ENCODE measurements at regions not wholly inside any gene's neighbourhood (a gene's known extent, or its start where the extent isn't known, plus 50 kb on each side); places are given as distances from the start of the nearest gene placed in this dataset.

DNA sequence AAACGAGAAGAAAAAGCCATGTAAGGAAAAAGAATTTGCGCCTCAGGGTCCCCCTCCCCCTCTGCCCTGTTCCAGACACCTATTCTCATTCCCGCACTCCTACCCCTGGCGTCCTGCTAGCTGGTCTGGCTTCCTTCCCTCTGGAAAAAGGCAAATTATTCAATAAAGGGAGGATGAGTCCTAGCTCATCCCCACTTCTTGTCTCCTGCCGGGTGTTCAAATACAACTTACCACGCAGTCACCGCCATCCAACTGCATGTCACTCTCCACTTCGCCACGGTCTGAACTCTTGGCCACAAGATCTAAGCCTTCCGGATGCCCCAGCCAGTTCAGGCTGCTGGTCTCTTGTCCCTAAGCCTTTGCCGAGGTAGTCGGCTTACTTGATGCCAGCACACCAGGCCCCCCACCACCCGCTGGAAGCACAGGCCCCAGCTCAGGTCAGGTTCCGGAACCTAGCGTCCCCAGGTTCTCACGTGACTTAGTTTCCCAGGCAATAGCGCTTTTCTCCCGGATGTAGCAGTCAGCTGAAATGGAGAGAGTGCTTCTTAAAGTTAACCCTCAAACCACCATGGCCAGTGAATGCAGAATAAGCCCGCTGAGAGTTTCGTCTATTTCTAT, 209.6 kb upstream of the SPIN4 start (continued):
- no peak for TF ChIP-seq NONO (IDR thresholded peaks at IDR 0.05)
- TF ChIP-seq NONO (CRISPR knock-in tag; conservative IDR thresholded peaks at IDR 0.05): 0 out of 2 replicates have a peak, but pooled peaks have one; percentile 35
- TF ChIP-seq ZMYM4 (CRISPR knock-in tag; IDR thresholded peaks at IDR 0.05): peak; percentile 70
- no peak for TF ChIP-seq RAD51 (IDR thresholded peaks at IDR 0.05; ENCODE audit: borderline replicate concordance)
- TF ChIP-seq YEATS4 (CRISPR knock-in tag; IDR thresholded peaks at IDR 0.05; ENCODE audit: borderline replicate concordance): peak; percentile 28; the same call in 1 of the 2 replicates
- TF ChIP-seq SIN3A (IDR thresholded peaks at IDR 0.05; ENCODE audit: borderline replicate concordance, low read depth, low read length): peak; percentile 35; the same call in 1 of the 2 replicates
- TF ChIP-seq RFX3 (CRISPR knock-in tag; IDR thresholded peaks at IDR 0.05): peak; percentile 54
- TF ChIP-seq, protein P1, sequence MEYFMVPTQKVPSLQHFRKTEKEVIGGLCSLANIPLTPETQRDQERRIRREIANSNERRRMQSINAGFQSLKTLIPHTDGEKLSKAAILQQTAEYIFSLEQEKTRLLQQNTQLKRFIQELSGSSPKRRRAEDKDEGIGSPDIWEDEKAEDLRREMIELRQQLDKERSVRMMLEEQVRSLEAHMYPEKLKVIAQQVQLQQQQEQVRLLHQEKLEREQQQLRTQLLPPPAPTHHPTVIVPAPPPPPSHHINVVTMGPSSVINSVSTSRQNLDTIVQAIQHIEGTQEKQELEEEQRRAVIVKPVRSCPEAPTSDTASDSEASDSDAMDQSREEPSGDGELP (IDR thresholded peaks at IDR 0.05; ENCODE audit: borderline replicate concordance, low read depth): peak; percentile 99
- peak; percentile 30; the same call in 1 of the 2 replicates for TF ChIP-seq POLR2AphosphoS5 (IDR thresholded peaks at IDR 0.05; ENCODE audit: low read depth, low read length)
- 0 out of 2 replicates have a peak, but pooled peaks have one; percentile 41 for TF ChIP-seq ZNF343 (CRISPR knock-in tag; IDR thresholded peaks at IDR 0.05)
- TF ChIP-seq, protein P2, sequence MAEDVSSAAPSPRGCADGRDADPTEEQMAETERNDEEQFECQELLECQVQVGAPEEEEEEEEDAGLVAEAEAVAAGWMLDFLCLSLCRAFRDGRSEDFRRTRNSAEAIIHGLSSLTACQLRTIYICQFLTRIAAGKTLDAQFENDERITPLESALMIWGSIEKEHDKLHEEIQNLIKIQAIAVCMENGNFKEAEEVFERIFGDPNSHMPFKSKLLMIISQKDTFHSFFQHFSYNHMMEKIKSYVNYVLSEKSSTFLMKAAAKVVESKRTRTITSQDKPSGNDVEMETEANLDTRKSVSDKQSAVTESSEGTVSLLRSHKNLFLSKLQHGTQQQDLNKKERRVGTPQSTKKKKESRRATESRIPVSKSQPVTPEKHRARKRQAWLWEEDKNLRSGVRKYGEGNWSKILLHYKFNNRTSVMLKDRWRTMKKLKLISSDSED (CRISPR knock-in tag; IDR thresholded peaks at IDR 0.05): no peak
- TF ChIP-seq, protein P3, sequence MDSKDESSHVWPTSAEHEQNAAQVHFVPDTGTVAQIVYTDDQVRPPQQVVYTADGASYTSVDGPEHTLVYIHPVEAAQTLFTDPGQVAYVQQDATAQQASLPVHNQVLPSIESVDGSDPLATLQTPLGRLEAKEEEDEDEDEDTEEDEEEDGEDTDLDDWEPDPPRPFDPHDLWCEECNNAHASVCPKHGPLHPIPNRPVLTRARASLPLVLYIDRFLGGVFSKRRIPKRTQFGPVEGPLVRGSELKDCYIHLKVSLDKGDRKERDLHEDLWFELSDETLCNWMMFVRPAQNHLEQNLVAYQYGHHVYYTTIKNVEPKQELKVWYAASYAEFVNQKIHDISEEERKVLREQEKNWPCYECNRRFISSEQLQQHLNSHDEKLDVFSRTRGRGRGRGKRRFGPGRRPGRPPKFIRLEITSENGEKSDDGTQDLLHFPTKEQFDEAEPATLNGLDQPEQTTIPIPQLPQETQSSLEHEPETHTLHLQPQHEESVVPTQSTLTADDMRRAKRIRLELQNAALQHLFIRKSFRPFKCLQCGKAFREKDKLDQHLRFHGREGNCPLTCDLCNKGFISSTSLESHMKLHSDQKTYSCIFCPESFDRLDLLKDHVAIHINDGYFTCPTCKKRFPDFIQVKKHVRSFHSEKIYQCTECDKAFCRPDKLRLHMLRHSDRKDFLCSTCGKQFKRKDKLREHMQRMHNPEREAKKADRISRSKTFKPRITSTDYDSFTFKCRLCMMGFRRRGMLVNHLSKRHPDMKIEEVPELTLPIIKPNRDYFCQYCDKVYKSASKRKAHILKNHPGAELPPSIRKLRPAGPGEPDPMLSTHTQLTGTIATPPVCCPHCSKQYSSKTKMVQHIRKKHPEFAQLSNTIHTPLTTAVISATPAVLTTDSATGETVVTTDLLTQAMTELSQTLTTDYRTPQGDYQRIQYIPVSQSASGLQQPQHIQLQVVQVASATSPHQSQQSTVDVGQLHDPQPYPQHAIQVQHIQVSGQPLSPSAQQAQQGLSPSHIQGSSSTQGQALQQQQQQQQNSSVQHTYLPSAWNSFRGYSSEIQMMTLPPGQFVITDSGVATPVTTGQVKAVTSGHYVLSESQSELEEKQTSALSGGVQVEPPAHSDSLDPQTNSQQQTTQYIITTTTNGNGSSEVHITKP (CRISPR knock-in tag; IDR thresholded peaks at IDR 0.05; ENCODE audit: low read depth): no peak
- peak; percentile 53; the same call in 1 of the 2 replicates for TF ChIP-seq ELF1 (CRISPR knock-in tag; IDR thresholded peaks at IDR 0.05)
- peak; percentile 39; the same call in 1 of the 2 replicates for TF ChIP-seq THAP11 (CRISPR knock-in tag; IDR thresholded peaks at IDR 0.05)
- no peak for TF ChIP-seq FOXC1 (CRISPR knock-in tag; IDR thresholded peaks at IDR 0.05; ENCODE audit: borderline replicate concordance)
- TF ChIP-seq KAT8 (CRISPR knock-in tag; IDR thresholded peaks at IDR 0.05): peak; percentile 75
- TF ChIP-seq, protein P4, sequence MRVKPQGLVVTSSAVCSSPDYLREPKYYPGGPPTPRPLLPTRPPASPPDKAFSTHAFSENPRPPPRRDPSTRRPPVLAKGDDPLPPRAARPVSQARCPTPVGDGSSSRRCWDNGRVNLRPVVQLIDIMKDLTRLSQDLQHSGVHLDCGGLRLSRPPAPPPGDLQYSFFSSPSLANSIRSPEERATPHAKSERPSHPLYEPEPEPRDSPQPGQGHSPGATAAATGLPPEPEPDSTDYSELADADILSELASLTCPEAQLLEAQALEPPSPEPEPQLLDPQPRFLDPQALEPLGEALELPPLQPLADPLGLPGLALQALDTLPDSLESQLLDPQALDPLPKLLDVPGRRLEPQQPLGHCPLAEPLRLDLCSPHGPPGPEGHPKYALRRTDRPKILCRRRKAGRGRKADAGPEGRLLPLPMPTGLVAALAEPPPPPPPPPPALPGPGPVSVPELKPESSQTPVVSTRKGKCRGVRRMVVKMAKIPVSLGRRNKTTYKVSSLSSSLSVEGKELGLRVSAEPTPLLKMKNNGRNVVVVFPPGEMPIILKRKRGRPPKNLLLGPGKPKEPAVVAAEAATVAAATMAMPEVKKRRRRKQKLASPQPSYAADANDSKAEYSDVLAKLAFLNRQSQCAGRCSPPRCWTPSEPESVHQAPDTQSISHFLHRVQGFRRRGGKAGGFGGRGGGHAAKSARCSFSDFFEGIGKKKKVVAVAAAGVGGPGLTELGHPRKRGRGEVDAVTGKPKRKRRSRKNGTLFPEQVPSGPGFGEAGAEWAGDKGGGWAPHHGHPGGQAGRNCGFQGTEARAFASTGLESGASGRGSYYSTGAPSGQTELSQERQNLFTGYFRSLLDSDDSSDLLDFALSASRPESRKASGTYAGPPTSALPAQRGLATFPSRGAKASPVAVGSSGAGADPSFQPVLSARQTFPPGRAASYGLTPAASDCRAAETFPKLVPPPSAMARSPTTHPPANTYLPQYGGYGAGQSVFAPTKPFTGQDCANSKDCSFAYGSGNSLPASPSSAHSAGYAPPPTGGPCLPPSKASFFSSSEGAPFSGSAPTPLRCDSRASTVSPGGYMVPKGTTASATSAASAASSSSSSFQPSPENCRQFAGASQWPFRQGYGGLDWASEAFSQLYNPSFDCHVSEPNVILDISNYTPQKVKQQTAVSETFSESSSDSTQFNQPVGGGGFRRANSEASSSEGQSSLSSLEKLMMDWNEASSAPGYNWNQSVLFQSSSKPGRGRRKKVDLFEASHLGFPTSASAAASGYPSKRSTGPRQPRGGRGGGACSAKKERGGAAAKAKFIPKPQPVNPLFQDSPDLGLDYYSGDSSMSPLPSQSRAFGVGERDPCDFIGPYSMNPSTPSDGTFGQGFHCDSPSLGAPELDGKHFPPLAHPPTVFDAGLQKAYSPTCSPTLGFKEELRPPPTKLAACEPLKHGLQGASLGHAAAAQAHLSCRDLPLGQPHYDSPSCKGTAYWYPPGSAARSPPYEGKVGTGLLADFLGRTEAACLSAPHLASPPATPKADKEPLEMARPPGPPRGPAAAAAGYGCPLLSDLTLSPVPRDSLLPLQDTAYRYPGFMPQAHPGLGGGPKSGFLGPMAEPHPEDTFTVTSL (CRISPR knock-in tag; IDR thresholded peaks at IDR 0.05; ENCODE audit: borderline replicate concordance): peak; percentile 36; the same call in 1 of the 2 replicates
- TF ChIP-seq CREB1 (IDR thresholded peaks at IDR 0.05): no peak
- 0 out of 2 replicates have a peak, but pooled peaks have one; percentile 36 for TF ChIP-seq CREB1 (CRISPR knock-in tag; IDR thresholded peaks at IDR 0.05)

Measured in HepG2 (cell line).